ENCODE measurements at regions not wholly inside any gene's neighbourhood (a gene's known extent, or its start where the extent isn't known, plus 50 kb on each side); places are given as distances from the start of the nearest gene placed in this dataset.

DNA sequence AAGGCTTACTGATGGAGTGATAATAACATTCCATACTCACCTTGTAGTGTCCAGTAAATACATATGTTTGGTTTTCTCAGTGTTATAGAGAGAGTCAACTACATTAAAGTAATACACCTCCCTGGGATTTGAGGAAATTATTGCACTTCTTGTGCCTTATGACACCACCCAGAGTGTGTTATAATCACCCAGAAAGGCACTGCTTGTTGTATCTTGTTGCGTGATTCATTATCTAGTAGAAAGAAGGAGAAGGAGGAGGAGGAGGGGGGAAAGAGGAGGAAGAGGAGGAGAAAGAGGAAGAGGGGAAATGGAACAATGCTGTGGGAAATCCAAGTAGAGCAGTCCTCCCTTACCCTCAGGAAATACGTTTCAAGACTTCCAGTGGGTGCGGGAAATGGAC lies 661.8 kb upstream of the WWC1 start:
- Histone ChIP-seq H3K9me2 (ENCODE audit: insufficient read depth) (no peaks in the 10 kb centered on the region), H3K27me3 (replicated peaks; ENCODE audit: insufficient read depth) (no peaks in the 10 kb centered on the region), H3K9ac (no peak overlapping the region), H3K4me1 (ENCODE audit: insufficient read depth) (peaks cover 20% of the 10 kb centered on the region), H3K4me3 (no peak overlapping the region), H3K36me3 (ENCODE audit: low read depth) (no peaks in the 10 kb centered on the region), H4K20me1 (ENCODE audit: insufficient read depth) (no peaks in the 10 kb centered on the region), H3K79me2 (ENCODE audit: insufficient read depth) (peaks cover 4% of the 10 kb centered on the region), H3K4me2 (ENCODE audit: unreplicated experiment) (no peak overlapping the region), H3K27ac (no peak overlapping the region), H3F3A (ENCODE audit: insufficient read depth) (peaks cover 19% of the 10 kb centered on the region), H3K9me3 (ENCODE audit: low read depth) (no peaks in the 10 kb centered on the region), H2AFZ (no peak overlapping the region)
- TF ChIP-seq EZH2phosphoT487 (IDR thresholded peaks at IDR 0.05; ENCODE audit: insufficient read depth, low read depth) = no peak
- 99 to 100% methylated on average over 3 of the region's 3 CpGs for WGBS, 2 experiments (ENCODE audit: low coverage in 1 of 2, low lambda C conversion rate in 2 of 2, missing lambda C conversion rate in 2 of 2)
- DNase-seq = no peak
- in situ Hi-C loops (cut with MboI) = no loop called here

DNA sequence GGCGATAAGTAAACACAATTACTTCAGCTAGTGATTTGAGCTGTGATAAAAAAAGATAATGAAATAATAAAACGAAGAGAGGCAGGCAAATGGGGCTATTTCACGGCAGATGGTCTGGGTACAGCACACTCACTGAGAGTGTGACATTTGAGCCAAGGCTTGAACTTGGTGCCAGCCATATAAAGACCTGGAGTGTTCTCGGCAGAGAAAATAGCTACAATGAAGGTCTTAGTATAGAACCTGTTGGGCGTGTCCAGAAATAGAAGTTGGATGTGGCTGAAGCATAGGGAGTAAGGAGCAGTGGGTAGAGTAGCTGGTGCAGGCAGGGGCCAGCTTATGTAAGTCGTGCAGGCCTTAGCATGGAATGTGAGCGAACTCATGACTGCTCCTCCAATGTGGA lies 660.3 kb upstream of the WWC1 start:
- in situ Hi-C loops (cut with MboI) = no loop called here
- WGBS, 2 experiments (ENCODE audit: low coverage in 1 of 2, low lambda C conversion rate in 2 of 2, missing lambda C conversion rate in 2 of 2) = 96 to 98% methylated on average over 7 of the region's 7 CpGs

DNA sequence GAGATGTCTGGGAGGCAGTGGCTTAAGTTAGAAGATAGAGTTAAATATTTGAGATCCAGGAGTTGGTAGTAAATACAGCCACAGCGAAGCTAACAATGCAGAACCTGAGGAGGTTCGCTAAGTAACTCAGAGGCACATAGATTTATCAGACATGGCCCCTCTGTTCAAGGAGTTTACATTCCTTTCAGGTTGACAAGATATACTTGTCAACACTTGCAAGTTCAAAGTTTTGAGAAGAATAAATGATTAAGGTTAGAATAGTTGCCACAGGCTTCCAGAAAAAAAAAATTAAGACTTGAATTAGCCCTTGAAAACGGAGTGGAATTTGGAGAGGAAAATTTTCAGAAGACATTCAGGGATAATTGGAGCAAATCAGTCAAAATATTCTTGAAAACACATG lies 658.3 kb upstream of the WWC1 start:
- peak overlapping the region; percentile 75 for H3K9ac ChIP-seq
- H3K9me2 ChIP-seq (ENCODE audit: insufficient read depth) = no peaks in the 10 kb centered on the region
- H3K79me2 ChIP-seq (ENCODE audit: insufficient read depth) = peaks cover 17% of the 10 kb centered on the region
- DNase-seq = no peak
- peaks cover 35% of the 10 kb centered on the region for H3K4me1 ChIP-seq (ENCODE audit: insufficient read depth)
- no peaks in the 10 kb centered on the region for H3K36me3 ChIP-seq (ENCODE audit: low read depth)
- H3K27ac ChIP-seq = peak overlapping the region; percentile 97
- no peak overlapping the region for H3K4me3 ChIP-seq
- peak overlapping the region; percentile 63 for H3K4me2 ChIP-seq (ENCODE audit: unreplicated experiment)
- peak overlapping the region; percentile 50 for H2AFZ ChIP-seq
- H3F3A ChIP-seq (ENCODE audit: insufficient read depth) = peaks cover 38% of the 10 kb centered on the region
- no peaks in the 10 kb centered on the region for H3K27me3 ChIP-seq (replicated peaks; ENCODE audit: insufficient read depth)
- in situ Hi-C loops (cut with MboI) = no loop called here
- H3K9me3 ChIP-seq (ENCODE audit: low read depth) = no peaks in the 10 kb centered on the region
- TF ChIP-seq EZH2 (IDR thresholded peaks at IDR 0.05; ENCODE audit: insufficient read depth, poor library complexity, severe bottlenecking) (no peak), EZH2phosphoT487 (IDR thresholded peaks at IDR 0.05; ENCODE audit: insufficient read depth, low read depth) (no peak)
- H4K20me1 ChIP-seq (ENCODE audit: insufficient read depth) = no peaks in the 10 kb centered on the region
- 65% methylated on average over 3 of the region's 3 CpGs for WGBS, 2 experiments (ENCODE audit: low coverage in 1 of 2, low lambda C conversion rate in 2 of 2, missing lambda C conversion rate in 2 of 2)

More for the DNA sequence above, 660.3 kb upstream of the WWC1 start:
- Histone ChIP-seq H3K27me3 (replicated peaks; ENCODE audit: insufficient read depth) (no peaks in the 10 kb centered on the region), H3K9ac (no peak overlapping the region), H3K79me2 (ENCODE audit: insufficient read depth) (peaks cover 5% of the 10 kb centered on the region), H3K4me1 (ENCODE audit: insufficient read depth) (peaks cover 34% of the 10 kb centered on the region), H3K9me2 (ENCODE audit: insufficient read depth) (no peaks in the 10 kb centered on the region), H3K4me2 (ENCODE audit: unreplicated experiment) (no peak overlapping the region), H3K4me3 (no peak overlapping the region), H3K9me3 (ENCODE audit: low read depth) (no peaks in the 10 kb centered on the region), H3K36me3 (ENCODE audit: low read depth) (no peaks in the 10 kb centered on the region), H2AFZ (no peak overlapping the region), H3K27ac (no peak overlapping the region), H3F3A (ENCODE audit: insufficient read depth) (peaks cover 34% of the 10 kb centered on the region), H4K20me1 (ENCODE audit: insufficient read depth) (no peaks in the 10 kb centered on the region)
- no peak for DNase-seq
- no peak for TF ChIP-seq EZH2 (IDR thresholded peaks at IDR 0.05; ENCODE audit: insufficient read depth, poor library complexity, severe bottlenecking)
- no peak for TF ChIP-seq EZH2phosphoT487 (IDR thresholded peaks at IDR 0.05; ENCODE audit: insufficient read depth, low read depth)

GRCh38 chr5:167633931-167634341 lies 657.5 kb upstream of the WWC1 start:
- H3F3A ChIP-seq (ENCODE audit: insufficient read depth) = peaks cover 46% of the 10 kb centered on the region
- H3K27me3 ChIP-seq (replicated peaks; ENCODE audit: insufficient read depth) = no peaks in the 10 kb centered on the region
- H3K9me3 ChIP-seq (ENCODE audit: low read depth) = no peaks in the 10 kb centered on the region
- H3K4me3 ChIP-seq = peak overlapping the region; percentile 12; the same call in 1 of the 2 replicates
- H3K4me2 ChIP-seq (ENCODE audit: unreplicated experiment) = peak overlapping the region; percentile 67
- H3K36me3 ChIP-seq (ENCODE audit: low read depth) = no peaks in the 10 kb centered on the region
- in situ Hi-C loops (cut with MboI) = no loop called here
- H3K79me2 ChIP-seq (ENCODE audit: insufficient read depth) = peaks cover 17% of the 10 kb centered on the region
- TF ChIP-seq EZH2phosphoT487 (IDR thresholded peaks at IDR 0.05; ENCODE audit: insufficient read depth, low read depth) (no peak), EZH2 (IDR thresholded peaks at IDR 0.05; ENCODE audit: insufficient read depth, poor library complexity, severe bottlenecking) (no peak)
- H2AFZ ChIP-seq = no peak overlapping the region; the same call in 1 of the 2 replicates
- peaks cover 43% of the 10 kb centered on the region for H3K4me1 ChIP-seq (ENCODE audit: insufficient read depth)
- peak overlapping the region; percentile 97 for H3K27ac ChIP-seq
- peak; percentile 96 for DNase-seq
- no peaks in the 10 kb centered on the region for H3K9me2 ChIP-seq (ENCODE audit: insufficient read depth)
- no peaks in the 10 kb centered on the region for H4K20me1 ChIP-seq (ENCODE audit: insufficient read depth)
- H3K9ac ChIP-seq = peak overlapping the region; percentile 75
- WGBS, 2 experiments (ENCODE audit: low coverage in 1 of 2, low lambda C conversion rate in 2 of 2, missing lambda C conversion rate in 2 of 2) = 0 to 2% methylated on average over 2 of the region's 2 CpGs

DNA sequence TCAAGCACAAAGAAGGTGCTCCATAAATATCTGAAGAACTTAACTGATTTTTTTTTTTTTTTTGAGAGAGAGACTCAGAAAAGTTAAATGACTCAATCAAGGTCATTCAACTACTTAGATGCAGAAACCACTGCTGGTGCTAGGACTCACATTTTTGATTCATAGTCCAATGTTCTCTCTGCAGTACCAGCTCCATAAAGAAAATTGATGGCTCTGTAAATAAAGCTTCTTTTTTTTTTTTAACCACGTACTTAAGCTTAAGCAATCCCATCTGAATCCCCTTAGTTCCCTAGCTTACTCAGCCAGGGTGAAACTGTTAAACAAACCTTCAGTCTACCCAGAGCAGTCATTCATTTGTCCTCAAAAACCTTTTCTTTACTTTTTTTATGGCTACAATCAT lies 657.0 kb upstream of the WWC1 start:
- H3K4me2 ChIP-seq (ENCODE audit: unreplicated experiment) = peak overlapping the region; percentile 67
- H3K27ac ChIP-seq = peak overlapping the region; percentile 97
- peak; percentile 66; the same call in 1 of the 2 replicates for TF ChIP-seq EZH2phosphoT487 (IDR thresholded peaks at IDR 0.05; ENCODE audit: insufficient read depth, low read depth)
- TF ChIP-seq EZH2 (IDR thresholded peaks at IDR 0.05; ENCODE audit: insufficient read depth, poor library complexity, severe bottlenecking) = no peak
- H3K9ac ChIP-seq = peak overlapping the region; percentile 73
- DNase-seq = peak; percentile 90
- H4K20me1 ChIP-seq (ENCODE audit: insufficient read depth) = no peaks in the 10 kb centered on the region
- H3K9me2 ChIP-seq (ENCODE audit: insufficient read depth) = no peaks in the 10 kb centered on the region
- H2AFZ ChIP-seq = no peak overlapping the region
- in situ Hi-C loops (cut with MboI) = no loop called here
- no peaks in the 10 kb centered on the region for H3K36me3 ChIP-seq (ENCODE audit: low read depth)
- no peaks in the 10 kb centered on the region for H3K27me3 ChIP-seq (replicated peaks; ENCODE audit: insufficient read depth)
- H3K9me3 ChIP-seq (ENCODE audit: low read depth) = no peaks in the 10 kb centered on the region
- peak overlapping the region; percentile 12; the same call in 1 of the 2 replicates for H3K4me3 ChIP-seq
- H3K79me2 ChIP-seq (ENCODE audit: insufficient read depth) = peaks cover 17% of the 10 kb centered on the region
- 0% methylated on average over 1 of the region's 1 CpG for WGBS, 2 experiments (ENCODE audit: low coverage in 1 of 2, low lambda C conversion rate in 2 of 2, missing lambda C conversion rate in 2 of 2)
- H3F3A ChIP-seq (ENCODE audit: insufficient read depth) = peaks cover 51% of the 10 kb centered on the region
- peaks cover 48% of the 10 kb centered on the region for H3K4me1 ChIP-seq (ENCODE audit: insufficient read depth)
